Trophoblast cell (in vitro differentiated cells and primary cell): ENCODE measurements at regions not wholly inside any gene's neighbourhood (a gene's known extent, or its start where the extent isn't known, plus 50 kb on each side); places are given as distances from the start of the nearest gene placed in this dataset.

Experiments
- DNase-seq, 2 donors: peaks; one replicate each; pipeline ENCODE4 v3.0.0-alpha.2; 2016
- H2AFZ ChIP-seq: 2 replicates; pipeline ENCODE4 v1.6.1; 2013; ENCODE audit warnings: low read length, moderate library complexity, mild to moderate bottlenecking; ENCODE audit not compliant: insufficient read depth, poor library complexity
- H2AK5ac ChIP-seq: 2 replicates; pipeline ENCODE4 v1.6.1; 2013; ENCODE audit warnings: mild to moderate bottlenecking, low read length
- H2BK120ac ChIP-seq: 2 replicates; pipeline ENCODE4 v1.6.1; 2013; ENCODE audit warnings: low read length, mild to moderate bottlenecking, moderate library complexity; ENCODE audit not compliant: insufficient read depth, poor library complexity
- H2BK12ac ChIP-seq: 2 replicates; pipeline ENCODE4 v1.6.1; 2013; ENCODE audit warnings: mild to moderate bottlenecking, low read length, moderate library complexity
- H2BK5ac ChIP-seq: 2 replicates; pipeline ENCODE4 v1.6.1; 2013; ENCODE audit warnings: low read length, low read depth, moderate library complexity, mild to moderate bottlenecking; ENCODE audit not compliant: poor library complexity
- H3K14ac ChIP-seq: 2 replicates; pipeline ENCODE4 v1.6.1; 2013; ENCODE audit warnings: mild to moderate bottlenecking, low read length
- H3K18ac ChIP-seq: 2 replicates; pipeline ENCODE4 v1.6.1; 2013; ENCODE audit warnings: mild to moderate bottlenecking, low read length
- H3K23ac ChIP-seq: 2 replicates; pipeline ENCODE4 v1.6.1; 2013; ENCODE audit warnings: low read length
- H3K27ac ChIP-seq: 2 replicates; pipeline ENCODE4 v1.5.1; 2013; ENCODE audit warnings: low read depth, mild to moderate bottlenecking, inconsistent platforms, low read length, moderate library complexity
- H3K27me3 ChIP-seq: 2 replicates; pipeline ENCODE4 v1.6.1; 2013; ENCODE audit warnings: inconsistent platforms, mild to moderate bottlenecking, low read length, moderate library complexity; ENCODE audit not compliant: insufficient read depth
- H3K36me3 ChIP-seq, 2 experiments: 1 replicate in 1 of 2; 2 replicates in 1 of 2; pipeline ENCODE4 v1.6.1; 2013; ENCODE audit warnings: low read length in 2 of 2, mild to moderate bottlenecking in 2 of 2, moderate library complexity in 1 of 2; ENCODE audit not compliant: insufficient read depth in 2 of 2, control insufficient read depth in 1 of 2
- H3K4ac ChIP-seq: 2 replicates; pipeline ENCODE4 v1.6.1; 2013; ENCODE audit warnings: low read depth, mild to moderate bottlenecking, low read length, moderate library complexity
- H3K4me1 ChIP-seq, 2 experiments: 1 replicate in 1 of 2; 2 replicates in 1 of 2; pipeline ENCODE4 v1.6.1; 2013; ENCODE audit warnings: low read length in 2 of 2, mild to moderate bottlenecking in 2 of 2, moderate library complexity in 1 of 2; ENCODE audit not compliant: insufficient read depth in 2 of 2, control insufficient read depth in 1 of 2
- H3K4me2 ChIP-seq: 2 replicates; pipeline ENCODE4 v1.6.1; 2013; ENCODE audit warnings: inconsistent platforms, mild to moderate bottlenecking, low read length, moderate library complexity
- H3K4me3 ChIP-seq: 2 replicates; pipeline ENCODE4 v1.5.1; 2013; ENCODE audit warnings: mild to moderate bottlenecking, low read depth, low read length, inconsistent platforms
- H3K79me1 ChIP-seq: one replicate; pipeline ENCODE4 v1.6.1; 2013; ENCODE audit warnings: low read length
- H3K79me2 ChIP-seq: 2 replicates; pipeline ENCODE4 v1.6.1; 2013; ENCODE audit warnings: low read length, mild to moderate bottlenecking; ENCODE audit not compliant: control insufficient read depth, insufficient read depth, poor library complexity
- H3K9ac ChIP-seq: 2 replicates; pipeline ENCODE4 v1.6.1; 2013; ENCODE audit warnings: mild to moderate bottlenecking, low read length
- H3K9me3 ChIP-seq: 2 replicates; pipeline ENCODE4 v1.6.1; 2013; ENCODE audit warnings: low read depth, mild to moderate bottlenecking, control low read depth, inconsistent platforms, low read length; ENCODE audit not compliant: insufficient read depth
- H4K12ac ChIP-seq: 2 replicates; pipeline ENCODE4 v1.6.1; 2013; ENCODE audit warnings: low read depth, mild to moderate bottlenecking, low read length, moderate library complexity
- H4K8ac ChIP-seq: 2 replicates; pipeline ENCODE4 v1.6.1; 2013; ENCODE audit warnings: low read depth, mild to moderate bottlenecking, low read length, moderate library complexity
- H4K91ac ChIP-seq: one replicate; pipeline ENCODE4 v1.6.1; 2013; ENCODE audit warnings: low read depth, mild to moderate bottlenecking, low read length, moderate library complexity
- WGBS: extraction: QIAGEN DNeasy Blood & Tissue Kit; methylation state at CpG from one replicate; pipeline ENCODE4 v1.1.7; 2013; ENCODE audit warnings: missing lambda C conversion rate; ENCODE audit not compliant: insufficient read length, insufficient coverage; ENCODE audit errors: extremely low coverage; 5-methylcytosine and 5-hydroxymethylcytosine counted together

DNA sequence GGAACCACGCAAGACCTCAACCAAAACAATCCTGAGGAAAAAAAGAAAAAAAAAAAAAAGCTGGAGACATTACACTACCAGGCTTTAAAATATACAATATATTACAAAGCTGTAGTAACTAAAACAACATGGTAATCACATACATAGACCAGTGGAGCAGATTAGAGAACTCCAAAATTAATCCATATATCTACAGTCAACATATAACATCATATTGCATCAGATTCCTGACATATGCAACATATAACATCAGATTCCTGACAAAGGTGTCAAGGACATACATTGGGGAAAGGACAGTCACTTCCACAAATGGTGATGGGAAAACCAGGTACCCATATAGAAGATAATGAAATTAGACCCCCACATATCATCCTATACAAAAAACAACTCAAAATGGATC, 145.8 kb downstream of the BTG1 start:
- Histone ChIP-seq H2BK5ac (no peak overlapping the region), H3K18ac (no peak overlapping the region), H3K4me1 (no peaks in the 10 kb centered on the region), H3K9ac (no peak overlapping the region), H2BK120ac (no peak overlapping the region), H3K4ac (no peak overlapping the region), H3K27ac (no peak overlapping the region), H4K12ac (no peak overlapping the region), H3K27me3 (no peaks in the 10 kb centered on the region), H3K14ac (no peak overlapping the region), H4K8ac (no peak overlapping the region), H3K36me3 (no peaks in the 10 kb centered on the region), H3K4me2 (no peak overlapping the region), H2AK5ac (no peak overlapping the region), H3K4me3 (no peak overlapping the region), H2AFZ (no peak overlapping the region), H4K91ac (no peak overlapping the region), H3K9me3 (no peaks in the 10 kb centered on the region), H3K79me2 (no peaks in the 10 kb centered on the region), H3K23ac (no peak overlapping the region), H2BK12ac (no peak overlapping the region), H3K79me1 (no peaks in the 10 kb centered on the region)
- no CpG with 5 or more reads among the region's 1 CpG for WGBS
- no peak for DNase-seq

DNA sequence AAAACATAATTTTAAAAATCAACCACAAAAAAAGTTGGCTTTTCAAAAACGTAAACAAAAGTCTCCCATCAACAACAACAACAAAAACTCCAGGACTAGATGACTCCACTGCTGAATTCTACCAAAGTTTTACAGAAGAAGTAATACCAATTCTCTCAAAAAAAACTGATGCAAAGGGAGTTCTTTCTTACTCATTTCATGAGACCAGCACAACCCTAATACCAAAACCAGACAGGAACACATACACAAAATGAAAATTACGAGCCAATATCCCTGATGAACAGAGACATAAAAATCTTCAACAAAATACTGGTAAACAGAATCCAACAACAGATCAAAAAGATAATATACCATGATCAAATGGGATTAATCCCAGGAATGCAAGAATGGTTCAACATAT, 147.3 kb downstream of the BTG1 start:
- no peak overlapping the region for H3K14ac ChIP-seq
- no peaks in the 10 kb centered on the region for H3K36me3 ChIP-seq

DNA sequence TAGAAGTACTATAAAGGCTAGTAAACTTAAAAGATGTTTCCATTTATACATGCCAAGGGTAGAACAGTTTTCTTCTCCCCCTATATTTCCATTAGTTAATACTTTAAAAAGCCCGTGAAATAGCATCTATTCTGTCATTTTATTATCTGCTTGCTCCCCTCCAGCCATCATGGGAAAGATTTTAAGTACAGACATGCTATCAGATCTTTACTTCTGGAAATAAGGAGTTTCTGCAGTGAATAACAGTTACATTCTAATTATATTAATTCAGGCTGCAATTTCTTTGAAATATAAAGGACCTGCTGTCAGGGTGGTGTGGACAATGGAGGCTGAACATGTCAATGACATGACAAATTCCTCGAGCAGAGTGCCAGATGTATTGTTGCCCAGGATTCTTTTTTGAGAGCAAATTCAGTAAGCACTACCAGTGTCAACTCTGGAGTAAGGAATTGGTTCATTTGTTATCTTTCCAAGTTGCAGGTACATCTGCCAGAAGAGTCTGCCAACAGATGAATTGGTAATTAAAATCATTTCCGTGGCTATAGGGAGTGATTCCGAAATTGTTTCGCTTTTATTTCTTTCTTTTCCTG, 151.3 kb downstream of the BTG1 start:
- H2BK5ac ChIP-seq = no peak overlapping the region
- no peaks in the 10 kb centered on the region for H3K79me2 ChIP-seq
- no peak overlapping the region for H3K14ac ChIP-seq
- no peaks in the 10 kb centered on the region for H3K36me3 ChIP-seq
- no peaks in the 10 kb centered on the region for H3K9me3 ChIP-seq
- no peak overlapping the region for H3K9ac ChIP-seq
- H3K27ac ChIP-seq = no peak overlapping the region
- no peak overlapping the region for H3K23ac ChIP-seq
- H2AFZ ChIP-seq = no peak overlapping the region
- no peak overlapping the region for H3K4me2 ChIP-seq
- H3K4me3 ChIP-seq = no peak overlapping the region
- H3K4me1 ChIP-seq = no peaks in the 10 kb centered on the region
- no peak overlapping the region for H2AK5ac ChIP-seq
- no peak overlapping the region for H2BK120ac ChIP-seq
- H4K12ac ChIP-seq = no peak overlapping the region
- no peak for DNase-seq
- H3K4ac ChIP-seq = no peak overlapping the region
- H4K8ac ChIP-seq = no peak overlapping the region
- H2BK12ac ChIP-seq = no peak overlapping the region
- no CpG with 5 or more reads among the region's 5 CpGs for WGBS
- H3K18ac ChIP-seq = no peak overlapping the region
- no peak overlapping the region for H4K91ac ChIP-seq
- no peaks in the 10 kb centered on the region for H3K79me1 ChIP-seq
- H3K27me3 ChIP-seq = no peaks in the 10 kb centered on the region

More for the DNA sequence above, 147.3 kb downstream of the BTG1 start:
- Histone ChIP-seq H4K91ac (no peak overlapping the region), H3K4me2 (no peak overlapping the region), H2AFZ (no peak overlapping the region), H2BK12ac (no peak overlapping the region), H3K27me3 (no peaks in the 10 kb centered on the region), H4K12ac (no peak overlapping the region), H3K27ac (no peak overlapping the region), H3K9me3 (no peaks in the 10 kb centered on the region), H2BK5ac (no peak overlapping the region), H3K79me2 (no peaks in the 10 kb centered on the region), H2BK120ac (no peak overlapping the region), H3K23ac (no peak overlapping the region), H3K4me1 (no peaks in the 10 kb centered on the region), H4K8ac (no peak overlapping the region), H3K4ac (no peak overlapping the region), H3K9ac (no peak overlapping the region), H3K4me3 (no peak overlapping the region), H2AK5ac (no peak overlapping the region), H3K18ac (no peak overlapping the region), H3K79me1 (no peaks in the 10 kb centered on the region)
- no CpG with 5 or more reads among the region's 2 CpGs for WGBS
- DNase-seq = no peak

DNA sequence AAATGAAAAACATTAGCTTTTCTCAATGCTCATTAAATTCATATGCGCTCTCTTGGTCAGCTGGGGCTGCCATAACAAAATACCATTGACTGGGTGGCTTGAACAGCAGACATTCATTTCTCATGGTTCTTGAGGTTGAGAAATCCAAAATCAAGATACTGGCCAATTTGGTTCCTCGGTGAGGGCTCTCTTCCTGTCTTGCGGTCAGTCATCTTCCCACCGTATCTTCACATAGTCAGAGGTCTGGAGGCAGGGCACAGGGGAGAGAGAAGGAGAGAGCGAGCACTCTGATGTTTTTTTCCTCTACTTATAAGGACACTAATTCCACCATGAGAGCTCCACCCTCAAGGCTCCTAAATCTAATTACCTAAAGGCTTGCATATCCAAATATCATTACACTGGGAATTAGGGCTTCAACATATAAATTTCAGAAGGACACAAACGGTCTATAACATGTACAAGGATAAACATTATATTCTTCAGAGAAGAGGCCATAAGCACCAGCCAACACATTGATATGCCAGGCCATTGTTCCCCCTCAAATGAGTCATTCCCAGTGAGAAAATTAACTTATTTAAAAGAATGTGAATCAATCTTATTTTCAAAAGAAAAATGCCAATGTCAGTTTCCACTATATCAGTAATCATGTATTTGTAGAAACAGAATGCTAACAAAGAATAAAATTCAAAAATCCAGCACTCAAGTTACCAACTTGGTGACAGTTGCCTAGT, 152.2 kb downstream of the BTG1 start:
- H3K4me2 ChIP-seq = no peak overlapping the region
- no peak overlapping the region for H2AK5ac ChIP-seq
- H3K9ac ChIP-seq = no peak overlapping the region
- no peaks in the 10 kb centered on the region for H3K4me1 ChIP-seq
- no peaks in the 10 kb centered on the region for H3K36me3 ChIP-seq
- no peak overlapping the region for H3K4me3 ChIP-seq
- H2BK12ac ChIP-seq = no peak overlapping the region
- no peak overlapping the region for H2BK120ac ChIP-seq
- no peak overlapping the region for H3K18ac ChIP-seq
- no peaks in the 10 kb centered on the region for H3K27me3 ChIP-seq
- no peak overlapping the region for H4K91ac ChIP-seq
- no peak for DNase-seq
- no peak overlapping the region for H4K8ac ChIP-seq
- no peak overlapping the region for H2AFZ ChIP-seq
- no peak overlapping the region for H2BK5ac ChIP-seq
- no peak overlapping the region for H3K4ac ChIP-seq
- no peaks in the 10 kb centered on the region for H3K9me3 ChIP-seq
- no peak overlapping the region for H3K23ac ChIP-seq
- no peak overlapping the region for H4K12ac ChIP-seq
- H3K27ac ChIP-seq = no peak overlapping the region
- no peaks in the 10 kb centered on the region for H3K79me2 ChIP-seq
- no peaks in the 10 kb centered on the region for H3K79me1 ChIP-seq
- no CpG with 5 or more reads among the region's 6 CpGs for WGBS
- no peak overlapping the region for H3K14ac ChIP-seq
